Neural crest cell (in vitro differentiated cells): ENCODE measurements at regions not wholly inside any gene's neighbourhood (a gene's known extent, or its start where the extent isn't known, plus 50 kb on each side); places are given as distances from the start of the nearest gene placed in this dataset.

ENCODE experiments used
- DNase-seq: peaks from one replicate; pipeline ENCODE4 v3.0.0; 2021; ENCODE audit warnings: low read depth, mixed read lengths, low spot score
- H3K27ac Mint-ChIP-seq: one replicate; pipeline ENCODE4 v1.8.0; 2021; ENCODE audit warnings: mild to moderate bottlenecking, mixed read lengths; ENCODE audit not compliant: unreplicated experiment
- H3K27me3 Mint-ChIP-seq: 2 replicates; pipeline ENCODE4 v1.8.0; 2021; ENCODE audit warnings: low read depth, mild to moderate bottlenecking, mixed read lengths
- H3K36me3 Mint-ChIP-seq: 2 replicates; pipeline ENCODE4 v1.8.0; 2021; ENCODE audit warnings: low read depth, mild to moderate bottlenecking, mixed read lengths
- H3K4me1 Mint-ChIP-seq: 2 replicates; pipeline ENCODE4 v1.8.0; 2021; ENCODE audit warnings: mixed read lengths
- H3K4me3 Mint-ChIP-seq: one replicate; pipeline ENCODE4 v1.8.0; 2021; ENCODE audit warnings: mild to moderate bottlenecking, mixed read lengths
- H3K9me3 Mint-ChIP-seq: 2 replicates; pipeline ENCODE4 v1.8.0; 2021; ENCODE audit warnings: mixed read lengths
- TF ChIP-seq, protein P1 (sequence below): fragments of 200-600 bp; sonication (generic); conservative IDR thresholded peaks from 2 replicates; pipeline ENCODE4 v1.5.0; 2021; ENCODE audit warnings: antibody characterized with exemption, mild to moderate bottlenecking

DNA sequence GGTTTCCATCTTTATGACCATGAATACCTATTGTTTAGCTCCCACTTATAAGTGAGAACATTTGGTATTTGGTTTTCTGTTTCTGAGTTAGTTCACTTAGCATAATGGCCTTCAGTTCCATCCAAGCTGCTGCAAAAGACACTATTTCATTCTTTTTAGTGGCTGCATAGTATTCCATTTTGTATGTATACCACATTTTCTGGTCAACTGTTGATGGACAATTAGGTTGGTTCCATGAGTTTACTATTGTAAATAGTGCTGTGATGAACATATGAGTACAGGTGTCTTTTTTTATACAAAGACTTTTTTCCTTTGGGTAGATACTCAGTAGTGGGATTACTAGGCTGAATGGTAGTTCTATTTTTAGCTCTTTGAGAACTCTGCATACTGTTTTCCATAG lies 87.8 kb upstream of the GOT2 start:
- TF ChIP-seq, protein P1, sequence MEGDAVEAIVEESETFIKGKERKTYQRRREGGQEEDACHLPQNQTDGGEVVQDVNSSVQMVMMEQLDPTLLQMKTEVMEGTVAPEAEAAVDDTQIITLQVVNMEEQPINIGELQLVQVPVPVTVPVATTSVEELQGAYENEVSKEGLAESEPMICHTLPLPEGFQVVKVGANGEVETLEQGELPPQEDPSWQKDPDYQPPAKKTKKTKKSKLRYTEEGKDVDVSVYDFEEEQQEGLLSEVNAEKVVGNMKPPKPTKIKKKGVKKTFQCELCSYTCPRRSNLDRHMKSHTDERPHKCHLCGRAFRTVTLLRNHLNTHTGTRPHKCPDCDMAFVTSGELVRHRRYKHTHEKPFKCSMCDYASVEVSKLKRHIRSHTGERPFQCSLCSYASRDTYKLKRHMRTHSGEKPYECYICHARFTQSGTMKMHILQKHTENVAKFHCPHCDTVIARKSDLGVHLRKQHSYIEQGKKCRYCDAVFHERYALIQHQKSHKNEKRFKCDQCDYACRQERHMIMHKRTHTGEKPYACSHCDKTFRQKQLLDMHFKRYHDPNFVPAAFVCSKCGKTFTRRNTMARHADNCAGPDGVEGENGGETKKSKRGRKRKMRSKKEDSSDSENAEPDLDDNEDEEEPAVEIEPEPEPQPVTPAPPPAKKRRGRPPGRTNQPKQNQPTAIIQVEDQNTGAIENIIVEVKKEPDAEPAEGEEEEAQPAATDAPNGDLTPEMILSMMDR, result no peak
- peaks cover 3% of the 10 kb centered on the region for H3K36me3 Mint-ChIP-seq
- no peaks in the 10 kb centered on the region for H3K27me3 Mint-ChIP-seq
- H3K27ac Mint-ChIP-seq, result no peak overlapping the region
- H3K9me3 Mint-ChIP-seq, result peaks cover 7% of the 10 kb centered on the region
- H3K4me3 Mint-ChIP-seq, result no peak overlapping the region
- DNase-seq, result no peak
- H3K4me1 Mint-ChIP-seq, result no peaks in the 10 kb centered on the region

DNA sequence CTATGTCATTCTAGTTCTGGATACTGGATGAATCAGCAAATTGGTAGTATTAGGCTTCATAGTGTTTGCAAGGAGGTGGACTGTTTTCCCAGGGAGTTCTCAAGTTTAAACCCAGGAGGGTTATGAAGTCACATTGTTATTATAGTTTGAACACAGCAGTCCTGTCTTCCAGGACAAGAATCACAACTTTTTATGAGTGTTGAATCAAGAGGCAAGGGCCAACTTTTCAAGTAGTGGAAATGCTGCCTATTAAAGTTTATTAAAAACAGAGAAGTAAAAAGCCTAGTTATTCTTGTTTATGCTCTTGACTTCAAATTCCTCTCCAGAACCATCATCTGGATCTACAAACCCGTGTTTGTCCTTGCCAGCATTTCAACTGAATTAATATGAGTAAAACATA lies 86.3 kb upstream of the GOT2 start:
- Mint-ChIP-seq H3K27me3 (no peaks in the 10 kb centered on the region), H3K9me3 (peaks cover 7% of the 10 kb centered on the region), H3K36me3 (peaks cover 3% of the 10 kb centered on the region), H3K27ac (no peak overlapping the region), H3K4me3 (no peak overlapping the region), H3K4me1 (peaks cover 1% of the 10 kb centered on the region)
- TF ChIP-seq, protein P1, result no peak
- DNase-seq, result no peak

DNA sequence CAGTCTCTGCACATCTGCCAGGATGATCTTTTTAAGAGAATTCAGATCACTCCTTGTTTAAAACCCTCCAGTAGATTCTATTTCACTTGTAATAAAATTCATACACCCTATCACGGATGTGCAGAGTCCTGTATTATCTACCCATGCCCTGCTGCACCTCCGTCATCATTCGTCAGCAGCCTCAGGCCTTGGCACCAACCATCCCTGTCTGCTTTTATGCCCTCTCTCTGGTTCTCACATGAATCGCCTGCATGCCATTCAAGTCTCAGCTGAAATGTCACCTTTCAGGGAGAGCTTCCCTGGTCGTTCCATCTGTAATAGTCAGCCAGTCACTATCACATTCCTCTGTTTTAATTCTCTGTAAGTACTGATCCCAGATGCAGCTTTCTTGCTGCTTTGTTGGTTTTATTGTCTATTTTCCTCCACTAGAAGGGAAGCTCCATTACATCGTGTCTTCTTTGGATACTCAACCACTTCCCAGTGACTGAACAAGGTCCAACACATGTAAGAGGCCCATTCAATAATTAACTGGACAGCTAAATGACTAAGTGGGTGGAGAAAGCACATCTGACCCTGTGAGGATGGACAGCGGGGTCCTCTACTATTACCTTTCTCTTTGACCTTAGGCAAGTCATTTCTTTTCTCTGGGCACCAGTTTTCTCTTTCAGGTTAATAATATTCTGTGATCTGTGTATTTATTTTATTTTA lies 81.2 kb upstream of the GOT2 start:
- Mint-ChIP-seq H3K36me3 (no peaks in the 10 kb centered on the region), H3K4me1 (peaks cover 16% of the 10 kb centered on the region), H3K27ac (no peak overlapping the region), H3K4me3 (peak overlapping the region; percentile 0), H3K27me3 (no peaks in the 10 kb centered on the region), H3K9me3 (no peaks in the 10 kb centered on the region)
- DNase-seq, result no peak
- TF ChIP-seq, protein P1, result no peak

DNA sequence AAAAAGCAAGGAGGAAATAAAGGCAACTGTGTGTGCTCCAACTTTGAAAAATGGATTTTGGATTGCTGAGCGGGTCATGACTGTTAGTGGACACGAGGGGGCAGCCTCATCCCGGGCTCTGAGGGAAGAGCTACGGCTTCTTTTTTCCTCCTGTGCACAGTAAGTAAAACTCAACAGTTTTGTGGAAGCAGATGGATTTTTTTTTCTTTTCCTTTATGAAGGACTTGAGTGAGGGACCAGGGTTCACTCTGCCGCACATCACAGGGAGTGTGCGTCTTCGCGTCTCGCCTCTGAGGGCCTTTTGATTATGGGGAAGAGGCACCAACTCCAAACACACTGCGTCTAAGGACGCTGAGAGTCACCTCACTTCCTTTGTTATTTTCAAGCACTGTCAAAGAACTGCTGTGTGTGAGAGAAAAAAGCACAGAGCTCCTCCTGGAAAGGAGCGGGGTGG lies 80.3 kb upstream of the GOT2 start:
- H3K9me3 Mint-ChIP-seq, result no peaks in the 10 kb centered on the region
- H3K27me3 Mint-ChIP-seq, result peaks cover 1% of the 10 kb centered on the region
- H3K4me3 Mint-ChIP-seq, result peak overlapping the region; percentile 79
- no peaks in the 10 kb centered on the region for H3K36me3 Mint-ChIP-seq
- H3K27ac Mint-ChIP-seq, result peak overlapping the region; percentile 96
- peaks cover 16% of the 10 kb centered on the region for H3K4me1 Mint-ChIP-seq
- peak; percentile 57 for DNase-seq
- TF ChIP-seq, protein P1, result peak; percentile 93

DNA sequence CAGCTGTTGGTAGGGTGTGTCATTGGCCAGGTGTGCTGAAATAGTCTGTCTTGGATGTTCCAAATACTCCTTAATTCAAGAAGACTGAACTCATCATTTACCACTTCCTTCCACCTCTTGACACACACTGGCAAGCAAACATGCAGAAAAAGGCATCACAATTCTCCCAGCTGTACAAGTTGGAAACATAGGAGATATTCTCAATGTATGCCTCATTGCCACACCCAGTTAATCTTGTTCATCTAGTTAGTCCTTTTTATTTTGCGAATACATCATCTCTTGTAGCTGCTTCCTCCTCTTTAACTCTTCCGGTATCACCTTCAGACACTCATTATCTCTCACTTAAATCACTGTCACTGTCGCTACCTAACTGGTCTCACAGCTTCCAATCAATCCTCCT lies 75.1 kb upstream of the GOT2 start:
- no peak overlapping the region for H3K27ac Mint-ChIP-seq
- peaks cover 3% of the 10 kb centered on the region for H3K27me3 Mint-ChIP-seq
- TF ChIP-seq, protein P1, result no peak
- DNase-seq, result no peak
- H3K4me1 Mint-ChIP-seq, result peaks cover 2% of the 10 kb centered on the region
- no peak overlapping the region for H3K4me3 Mint-ChIP-seq
- H3K36me3 Mint-ChIP-seq, result no peaks in the 10 kb centered on the region
- H3K9me3 Mint-ChIP-seq, result no peaks in the 10 kb centered on the region
